Endothelial cell of umbilical vein (primary cell): ENCODE measurements at regions not wholly inside any gene's neighbourhood (a gene's known extent, or its start where the extent isn't known, plus 50 kb on each side); places are given as distances from the start of the nearest gene placed in this dataset.
"Not testable (repeated sequence)": the region's sequence is repeated elsewhere in the genome, so short reads cannot be mapped to it uniquely, and the experiment has no call there.

Experiments
- BruUV-seq: library from RNA; stranded (reverse); fragments of 400-500 nt; replicated peaks from 2 replicates; lab custom pipeline; 2021; lab: Mats Ljungman, UMichigan
- CTCF ChIA-PET: fragments of 300-600, 350-600 bp; sonication (Branson Sonifier 250); formaldehyde crosslinking; loops from one replicate; lab custom pipeline; 2021; ENCODE audit warnings: antibody characterized with exemption, inconsistent platforms; lab: Charles Lee
- POLR2A ChIA-PET: fragments of 300-600, 350-600 bp; sonication (Branson Sonifier 250); formaldehyde crosslinking; loops from one replicate; lab custom pipeline; 2021; ENCODE audit warnings: antibody characterized with exemption, inconsistent platforms; lab: Charles Lee
- DNase-seq: peaks from one replicate; pipeline ENCODE4 v3.0.0-alpha.2; 2011; ENCODE audit warnings: low read depth, low spot score
- FAIRE-seq: peaks from 2 replicates; lab custom pipeline; 2011; peaks lifted over from hg19 to GRCh38; lab: Jason Lieb, UNC
- H2AFZ ChIP-seq: 2 replicates; pipeline ENCODE4 v1.6.0; 2012; ENCODE audit warnings: low read depth, low read length, control low read depth, inconsistent platforms
- H3K27ac ChIP-seq: 2 replicates; pipeline ENCODE4 v1.5.1; 2011; ENCODE audit warnings: low read depth, mild to moderate bottlenecking, control low read depth, low read length, moderate library complexity; ENCODE audit not compliant: insufficient read depth
- H3K27me3 ChIP-seq, 2 experiments: 2 replicates each; pipeline versions ENCODE4 v1.6.0 to v1.6.1; 2011; ENCODE audit warnings: low read length in 2 of 2, mixed read lengths in 1 of 2; ENCODE audit not compliant: control insufficient read depth in 2 of 2, insufficient read depth in 2 of 2
- H3K36me3 ChIP-seq, 2 experiments: 2 replicates in 1 of 2; 3 replicates in 1 of 2; pipeline ENCODE4 v1.5.1; 2011; ENCODE audit warnings: low read length in 2 of 2, mild to moderate bottlenecking in 1 of 2, moderate library complexity in 1 of 2; ENCODE audit not compliant: control insufficient read depth in 2 of 2, insufficient read depth in 2 of 2; ENCODE audit errors: extremely low read depth in 1 of 2
- H3K4me1 ChIP-seq: 3 replicates; pipeline ENCODE4 v1.5.1; 2011; ENCODE audit warnings: mild to moderate bottlenecking, low read length; ENCODE audit not compliant: control insufficient read depth, insufficient read depth; ENCODE audit errors: extremely low read depth
- H3K4me2 ChIP-seq: 2 replicates; pipeline ENCODE4 v1.6.1; 2011; ENCODE audit warnings: low read length, control low read depth, mixed read lengths; ENCODE audit not compliant: insufficient read depth
- H3K4me3 ChIP-seq, 3 experiments: fragments of 200-600 bp in 1 of 3; sonication (generic), shearing (Covaris generic) in 1 of 3; replicated peaks in 1 of 3; 2 replicates each; pipeline ENCODE4 v1.5.1; 2011 to 2016; ENCODE audit warnings: control low read depth in 3 of 3, low read length in 3 of 3, mild to moderate bottlenecking in 2 of 3, inconsistent platforms in 1 of 3, low read depth in 1 of 3, moderate library complexity in 1 of 3; ENCODE audit not compliant: insufficient read depth in 1 of 3
- H3K79me2 ChIP-seq: 2 replicates; pipeline ENCODE4 v1.6.0; 2012; ENCODE audit warnings: low read length, inconsistent platforms; ENCODE audit not compliant: control insufficient read depth, insufficient read depth
- H3K9ac ChIP-seq: replicated peaks from 2 replicates; pipeline ENCODE3; 2011; ENCODE audit warnings: low read length, control low read depth; ENCODE audit not compliant: insufficient read depth; ENCODE audit errors: extremely low read depth
- H3K9me1 ChIP-seq: replicated peaks from 3 replicates; pipeline ENCODE4 v1.6.0; 2011; ENCODE audit warnings: mild to moderate bottlenecking, low read length; ENCODE audit not compliant: control insufficient read depth, insufficient read depth; ENCODE audit errors: extremely low read depth
- H3K9me3 ChIP-seq: replicated peaks from 2 replicates; pipeline ENCODE4 v1.5.1; 2012; ENCODE audit warnings: low read length, inconsistent platforms; ENCODE audit not compliant: control insufficient read depth, insufficient read depth
- H4K20me1 ChIP-seq: replicated peaks from 2 replicates; pipeline ENCODE3; 2011; ENCODE audit warnings: mild to moderate bottlenecking, low read length; ENCODE audit not compliant: control insufficient read depth, insufficient read depth; ENCODE audit errors: extremely low read depth
- EZH2 ChIP-seq: IDR thresholded peaks from 2 replicates; pipeline ENCODE4 v1.6.1; 2012; ENCODE audit warnings: borderline replicate concordance, low read depth, mild to moderate bottlenecking, moderate library complexity, low read length, inconsistent platforms; ENCODE audit not compliant: severe bottlenecking
- FOS ChIP-seq: IDR thresholded peaks from 2 replicates; pipeline ENCODE4 v1.6.1; 2011; ENCODE audit warnings: mild to moderate bottlenecking, low read length, moderate library complexity, borderline replicate concordance; ENCODE audit not compliant: insufficient read depth
- GATA2 ChIP-seq: IDR thresholded peaks from 2 replicates; pipeline ENCODE4 v1.7.0; 2011; ENCODE audit warnings: low read depth, mild to moderate bottlenecking, moderate library complexity, mixed read lengths, low read length; ENCODE audit not compliant: insufficient read length, insufficient read depth
- JUN ChIP-seq: IDR thresholded peaks from 2 replicates; pipeline ENCODE4 v1.6.1; 2011; ENCODE audit warnings: borderline replicate concordance, low read depth; ENCODE audit not compliant: insufficient read length, insufficient read depth
- MYC ChIP-seq: IDR thresholded peaks from one replicate; pipeline ENCODE4 v1.6.1; 2011; ENCODE audit warnings: mild to moderate bottlenecking, low read depth, low read length
- POLR2A ChIP-seq: IDR thresholded peaks from 2 replicates; pipeline ENCODE4 v1.6.1; 2012; ENCODE audit warnings: low read depth, mild to moderate bottlenecking, control low read depth, low read length
- POLR2AphosphoS5 ChIP-seq: IDR thresholded peaks from 2 replicates; pipeline ENCODE4 v1.6.1; 2012; ENCODE audit warnings: low read depth, mild to moderate bottlenecking, control low read depth, low read length, moderate library complexity; ENCODE audit not compliant: insufficient read depth
- dilution Hi-C: fragments of 300-500 bp; cut with MboI; formaldehyde crosslinking; loops from one replicate; pipeline ENCODE4 v1.15.0; 2019; ENCODE audit warnings: low sequenced_read_pairs; ENCODE audit not compliant: extremely low pct_ligation_motif_present
- intact Hi-C: fragments of 100-400 bp; cut with micrococcal nuclease; formaldehyde crosslinking; loops from one replicate; pipeline ENCODE4 v1.10.0; 2022
- TF ChIP-seq, protein P1 (sequence below), 2 donors: IDR thresholded peaks; 1 replicate in 1 of 2; 2 replicates in 1 of 2; pipeline ENCODE4 v1.5.1; 2011; ENCODE audit warnings: low read length in 2 of 2, mild to moderate bottlenecking in 2 of 2, moderate library complexity in 2 of 2, control low read depth in 1 of 2, inconsistent platforms in 1 of 2, low read depth in 1 of 2; ENCODE audit not compliant: insufficient read depth in 1 of 2; ENCODE audit errors: extremely low read depth in 1 of 2
- TF ChIP-seq, protein P2 (sequence below): IDR thresholded peaks from 2 replicates; pipeline ENCODE4 v1.6.1; 2011; ENCODE audit not compliant: insufficient read depth, insufficient read length

DNA sequence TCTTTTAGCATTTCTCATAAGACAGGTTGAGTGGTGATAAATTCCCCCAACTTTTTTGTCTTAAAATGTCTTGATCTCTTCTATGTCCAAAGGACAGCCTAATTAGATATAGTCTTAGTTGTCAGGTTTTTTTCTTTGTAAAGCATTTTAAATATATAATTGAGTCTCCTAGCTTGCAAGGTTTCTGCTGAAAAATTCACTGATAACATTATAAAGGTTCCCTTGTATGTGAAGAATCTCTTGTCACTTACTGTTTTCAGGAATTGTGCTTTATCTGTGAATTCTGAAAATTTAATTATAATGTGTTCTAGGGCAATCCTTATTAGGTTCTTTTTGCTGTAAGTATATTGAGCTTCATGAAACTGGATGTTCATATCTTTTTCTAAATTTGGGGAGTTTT lies 96.8 kb upstream of the ZNF92 start:
- no peaks in the 10 kb centered on the region for H4K20me1 ChIP-seq
- no peak overlapping the region for H3K4me3 ChIP-seq
- H3K79me2 ChIP-seq = no peaks in the 10 kb centered on the region
- no peaks in the 10 kb centered on the region for H3K36me3 ChIP-seq
- H3K9me1 ChIP-seq = no peaks in the 10 kb centered on the region
- H3K27ac ChIP-seq = no peak overlapping the region
- no peak for FAIRE-seq
- no peaks in the 10 kb centered on the region for H3K9me3 ChIP-seq
- BruUV-seq = no TSS peak
- dilution Hi-C loops = no loop called here
- no peak overlapping the region for H3K9ac ChIP-seq
- POLR2A ChIA-PET = interaction anchor here (0.7 kb wide), 1 partner anchor 311 kb away, joined by 5 read pairs; no protein-coding TSS in a partner anchor
- H3K27me3 ChIP-seq = no peaks in the 10 kb centered on the region
- intact Hi-C loops = no loop called here
- CTCF ChIA-PET = no interaction called here
- H3K4me1 ChIP-seq = no peaks in the 10 kb centered on the region
- TF ChIP-seq MYC (no peak), JUN (no peak), GATA2 (no peak), EZH2 (no peak), POLR2AphosphoS5 (no peak), FOS (no peak), POLR2A (no peak)
- TF ChIP-seq, protein P1, sequence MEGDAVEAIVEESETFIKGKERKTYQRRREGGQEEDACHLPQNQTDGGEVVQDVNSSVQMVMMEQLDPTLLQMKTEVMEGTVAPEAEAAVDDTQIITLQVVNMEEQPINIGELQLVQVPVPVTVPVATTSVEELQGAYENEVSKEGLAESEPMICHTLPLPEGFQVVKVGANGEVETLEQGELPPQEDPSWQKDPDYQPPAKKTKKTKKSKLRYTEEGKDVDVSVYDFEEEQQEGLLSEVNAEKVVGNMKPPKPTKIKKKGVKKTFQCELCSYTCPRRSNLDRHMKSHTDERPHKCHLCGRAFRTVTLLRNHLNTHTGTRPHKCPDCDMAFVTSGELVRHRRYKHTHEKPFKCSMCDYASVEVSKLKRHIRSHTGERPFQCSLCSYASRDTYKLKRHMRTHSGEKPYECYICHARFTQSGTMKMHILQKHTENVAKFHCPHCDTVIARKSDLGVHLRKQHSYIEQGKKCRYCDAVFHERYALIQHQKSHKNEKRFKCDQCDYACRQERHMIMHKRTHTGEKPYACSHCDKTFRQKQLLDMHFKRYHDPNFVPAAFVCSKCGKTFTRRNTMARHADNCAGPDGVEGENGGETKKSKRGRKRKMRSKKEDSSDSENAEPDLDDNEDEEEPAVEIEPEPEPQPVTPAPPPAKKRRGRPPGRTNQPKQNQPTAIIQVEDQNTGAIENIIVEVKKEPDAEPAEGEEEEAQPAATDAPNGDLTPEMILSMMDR (IDR thresholded peaks at IDR 0.05; ENCODE audit: extremely low read depth in 1 of 2, insufficient read depth in 1 of 2, low read depth in 1 of 2, low read length in 2 of 2) = no peak
- TF ChIP-seq, protein P2, sequence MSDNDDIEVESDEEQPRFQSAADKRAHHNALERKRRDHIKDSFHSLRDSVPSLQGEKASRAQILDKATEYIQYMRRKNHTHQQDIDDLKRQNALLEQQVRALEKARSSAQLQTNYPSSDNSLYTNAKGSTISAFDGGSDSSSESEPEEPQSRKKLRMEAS = no peak
- DNase-seq = no peak
- H2AFZ ChIP-seq = no peak overlapping the region
- no peak overlapping the region for H3K4me2 ChIP-seq

DNA sequence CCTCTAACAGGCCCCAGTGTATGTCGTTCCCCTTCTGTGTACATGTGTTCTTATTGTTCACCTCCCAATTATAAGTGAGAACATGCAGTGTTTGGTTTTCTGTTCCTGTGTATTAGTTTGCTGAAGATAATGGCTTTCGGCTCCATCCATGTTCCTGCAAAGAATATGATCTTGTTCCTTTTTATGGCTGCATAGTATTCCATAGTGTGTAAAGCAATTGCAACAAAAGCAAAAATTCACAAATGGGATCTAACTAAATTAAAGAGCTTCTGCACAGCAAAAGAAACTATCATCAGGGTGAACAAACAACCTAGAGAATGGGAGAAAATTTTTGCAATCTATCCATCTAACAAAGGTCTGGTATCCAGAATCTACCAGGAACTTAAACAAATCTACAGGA lies 102.2 kb upstream of the ZNF92 start:
- DNase-seq, FAIRE-seq, POLR2A ChIA-PET, H3K27me3 ChIP-seq, H3K4me3 ChIP-seq, H3K79me2 ChIP-seq, H3K27ac ChIP-seq, BruUV-seq, H3K9me3 ChIP-seq, H3K36me3 ChIP-seq, H3K9me1 ChIP-seq, intact Hi-C loops, H3K4me1 ChIP-seq, H4K20me1 ChIP-seq, H2AFZ ChIP-seq, H3K9ac ChIP-seq, CTCF ChIA-PET, dilution Hi-C loops, H3K4me2 ChIP-seq: not testable (repeated sequence)
